Stomach (tissue), 8 donors: ENCODE measurements at regions not wholly inside any gene's neighbourhood (a gene's known extent, or its start where the extent isn't known, plus 50 kb on each side); places are given as distances from the start of the nearest gene placed in this dataset.

Experiments
- DNase-seq, 2 donors: peaks; one replicate each; pipeline versions ENCODE4 v3.0.0 to v3.0.0-alpha.2; 2013 to 2019
- H3K27ac ChIP-seq, 5 donors: fragments of 200-600 bp in 4 of 5; sonication (generic) in 4 of 5; one replicate each; pipeline ENCODE4 v1.5.1; 2013 to 2019; ENCODE audit warnings: mild to moderate bottlenecking in 1 of 5, moderate library complexity in 1 of 5
- H3K27me3 ChIP-seq, 3 donors: fragments of 200-600 bp; sonication (generic); one replicate each; pipeline ENCODE4 v1.5.1; 2017 to 2019; ENCODE audit warnings: mixed run types in 1 of 3
- H3K36me3 ChIP-seq, 4 donors: fragments of 200-600 bp; sonication (generic); 1 replicate in 3 of 4; 2 replicates in 1 of 4; pipeline ENCODE4 v1.5.1; 2016 to 2019
- H3K4me1 ChIP-seq, 4 donors: fragments of 200-600 bp; sonication (generic); one replicate each; pipeline ENCODE4 v1.5.1; 2016 to 2019
- H3K4me3 ChIP-seq, 4 donors: fragments of 200-600 bp; sonication (generic) in 3 of 4; one replicate each; pipeline ENCODE4 v1.5.1; 2016 to 2019; ENCODE audit warnings: mild to moderate bottlenecking in 1 of 4
- H3K9me3 ChIP-seq, 4 donors: fragments of 200-600 bp; sonication (generic); one replicate each; pipeline ENCODE4 v1.5.1; 2016 to 2019
- EP300 ChIP-seq: sonication (generic); formaldehyde crosslinking; IDR thresholded peaks from one replicate; pipeline ENCODE4 v1.6.1; 2017; ENCODE audit warnings: antibody characterized with exemption
- POLR2A ChIP-seq, 4 donors: fragments of 450-650 bp; IDR thresholded peaks; one replicate each; pipeline ENCODE4 v1.6.1; 2016; ENCODE audit warnings: antibody characterized with exemption in 4 of 4, control low read depth in 2 of 4, mild to moderate bottlenecking in 1 of 4, moderate library complexity in 1 of 4
- POLR2AphosphoS5 ChIP-seq, 3 donors: sonication (generic); formaldehyde crosslinking; IDR thresholded peaks; one replicate each; pipeline ENCODE4 v1.6.1; 2016; ENCODE audit warnings: antibody characterized with exemption in 3 of 3
- WGBS, 5 donors: extraction: QIAGEN DNeasy Blood & Tissue Kit in 3 of 5; methylation state at CpG; one replicate each; pipeline versions ENCODE4 v1.1.5 to v1.1.7; 2013 to 2018; 5-methylcytosine and 5-hydroxymethylcytosine counted together
- intact Hi-C: fragments of 100-400 bp; cut with DNase I; formaldehyde crosslinking; loops from one replicate; pipeline ENCODE4 v1.15.1; 2023; ENCODE audit warnings: low total_unique reads
- TF ChIP-seq, protein P1 (sequence below), 7 experiments: fragments of 450-650 bp in 4 of 7; fragments of 200-600 bp in 3 of 7; sonication (generic) in 3 of 7; IDR thresholded peaks; one replicate each; pipeline ENCODE4 v1.5.1; 2016 to 2019; ENCODE audit warnings: antibody characterized with exemption in 7 of 7, control low read depth in 2 of 7, mild to moderate bottlenecking in 1 of 7
- donor health status: healthy with polysubstance abuse.
- donor health status: Bipolar disorder and iron deficiency.
- donor health status: healthy.

GRCh38 chr16:55081622-55082590, 151.2 kb downstream of the IRX5 start:
- no peak for TF ChIP-seq POLR2AphosphoS5 (IDR thresholded peaks at IDR 0.05)
- TF ChIP-seq POLR2A (IDR thresholded peaks at IDR 0.05) = no peak
- TF ChIP-seq, protein P1, sequence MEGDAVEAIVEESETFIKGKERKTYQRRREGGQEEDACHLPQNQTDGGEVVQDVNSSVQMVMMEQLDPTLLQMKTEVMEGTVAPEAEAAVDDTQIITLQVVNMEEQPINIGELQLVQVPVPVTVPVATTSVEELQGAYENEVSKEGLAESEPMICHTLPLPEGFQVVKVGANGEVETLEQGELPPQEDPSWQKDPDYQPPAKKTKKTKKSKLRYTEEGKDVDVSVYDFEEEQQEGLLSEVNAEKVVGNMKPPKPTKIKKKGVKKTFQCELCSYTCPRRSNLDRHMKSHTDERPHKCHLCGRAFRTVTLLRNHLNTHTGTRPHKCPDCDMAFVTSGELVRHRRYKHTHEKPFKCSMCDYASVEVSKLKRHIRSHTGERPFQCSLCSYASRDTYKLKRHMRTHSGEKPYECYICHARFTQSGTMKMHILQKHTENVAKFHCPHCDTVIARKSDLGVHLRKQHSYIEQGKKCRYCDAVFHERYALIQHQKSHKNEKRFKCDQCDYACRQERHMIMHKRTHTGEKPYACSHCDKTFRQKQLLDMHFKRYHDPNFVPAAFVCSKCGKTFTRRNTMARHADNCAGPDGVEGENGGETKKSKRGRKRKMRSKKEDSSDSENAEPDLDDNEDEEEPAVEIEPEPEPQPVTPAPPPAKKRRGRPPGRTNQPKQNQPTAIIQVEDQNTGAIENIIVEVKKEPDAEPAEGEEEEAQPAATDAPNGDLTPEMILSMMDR (IDR thresholded peaks at IDR 0.05) = no peak
- no peak for TF ChIP-seq EP300
- H3K27ac ChIP-seq = no peak overlapping the region
- no peak overlapping the region for H3K4me3 ChIP-seq
- no peaks in the 10 kb centered on the region for H3K36me3 ChIP-seq
- no peaks in the 10 kb centered on the region for H3K27me3 ChIP-seq
- 62 to 72% (median 70%) methylated on average over 16 of the region's 16 CpGs for WGBS, 5 donors
- no peak for DNase-seq
- peaks cover 0 to 11% (median 5%) of the 10 kb centered on the region in 4 donors for H3K4me1 ChIP-seq
- no peaks in the 10 kb centered on the region for H3K9me3 ChIP-seq
- intact Hi-C loops = no loop called here

DNA sequence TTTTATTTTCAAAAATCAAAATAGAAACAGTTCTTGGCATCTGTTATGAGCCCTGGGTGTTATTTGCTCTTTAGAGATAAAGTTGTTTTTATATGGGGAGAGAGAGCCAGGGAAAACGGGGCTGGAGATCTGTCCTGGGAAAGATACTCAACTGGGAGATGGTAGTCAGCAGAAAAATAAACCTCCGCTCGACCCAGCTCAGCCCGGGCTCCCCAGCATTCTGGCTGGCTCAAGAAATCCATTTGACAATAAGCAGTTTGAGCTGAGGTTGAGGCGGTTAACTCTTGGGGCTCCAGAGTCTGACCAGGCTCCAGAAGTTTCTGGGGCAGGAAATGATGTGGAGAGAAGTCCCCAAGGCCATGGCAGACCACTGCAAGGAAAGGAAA, 151.9 kb downstream of the IRX5 start:
- TF ChIP-seq POLR2A (IDR thresholded peaks at IDR 0.05) = no peak
- TF ChIP-seq POLR2AphosphoS5 (IDR thresholded peaks at IDR 0.05) = no peak
- no peak for TF ChIP-seq EP300
- TF ChIP-seq, protein P1 (IDR thresholded peaks at IDR 0.05) = no peak
- no peak overlapping the region for H3K4me3 ChIP-seq
- intact Hi-C loops = no loop called here
- H3K4me1 ChIP-seq = peaks cover 0 to 11% (median 5%) of the 10 kb centered on the region in 4 donors
- no peak overlapping the region for H3K27ac ChIP-seq
- H3K27me3 ChIP-seq = no peaks in the 10 kb centered on the region
- no peaks in the 10 kb centered on the region for H3K9me3 ChIP-seq
- DNase-seq = no peak
- H3K36me3 ChIP-seq = no peaks in the 10 kb centered on the region
- WGBS, 5 donors = 24 to 45% (median 36%) methylated on average over 5 of the region's 5 CpGs

- H3K36me3 ChIP-seq = no peaks in the 10 kb centered on the region
- peaks cover 0 to 11% (median 5%) of the 10 kb centered on the region in 4 donors for H3K4me1 ChIP-seq
- H3K9me3 ChIP-seq = peaks cover 0 to 1% (median 0%) of the 10 kb centered on the region in 4 donors
- intact Hi-C loops = no loop called here
- no peak overlapping the region for H3K4me3 ChIP-seq
- TF ChIP-seq EP300 (no peak), POLR2A (IDR thresholded peaks at IDR 0.05) (no peak), POLR2AphosphoS5 (IDR thresholded peaks at IDR 0.05) (no peak)
- TF ChIP-seq, protein P1 (IDR thresholded peaks at IDR 0.05) = no peak
- no peaks in the 10 kb centered on the region for H3K27me3 ChIP-seq
- H3K27ac ChIP-seq = no peak overlapping the region
- DNase-seq = no peak
- 79 to 88% (median 84%) methylated on average over 5 of the region's 5 CpGs for WGBS, 5 donors
Measured at GRCh38 chr16:55083052-55083451, 152.4 kb downstream of the IRX5 start.

DNA sequence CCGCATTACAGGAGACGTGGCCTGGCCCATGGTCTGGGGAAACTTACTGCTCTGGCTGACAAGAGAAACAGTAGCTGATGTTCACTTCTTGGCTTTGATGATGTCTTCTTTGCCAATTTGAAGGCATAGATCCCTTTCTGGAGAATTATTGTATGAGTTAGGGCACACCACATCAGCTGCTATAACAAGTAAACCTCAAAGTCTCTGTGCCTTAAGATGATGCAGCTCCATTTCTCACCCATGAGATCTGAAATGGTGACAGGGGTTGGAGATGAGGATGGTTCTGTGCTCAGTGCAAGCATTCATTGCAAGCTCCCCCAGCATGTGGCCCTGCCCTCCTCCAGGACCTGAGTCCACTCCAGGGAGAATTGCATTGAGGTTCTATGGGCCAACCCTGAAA, 157.4 kb downstream of the IRX5 start:
- no peaks in the 10 kb centered on the region for H3K4me1 ChIP-seq
- no peak for DNase-seq
- H3K4me3 ChIP-seq = no peak overlapping the region
- intact Hi-C loops = no loop called here
- H3K27ac ChIP-seq = no peak overlapping the region
- peaks cover 0 to 9% (median 0%) of the 10 kb centered on the region in 3 donors for H3K27me3 ChIP-seq
- no peaks in the 10 kb centered on the region for H3K36me3 ChIP-seq
- WGBS, 5 donors = 94 to 100% (median 98%) methylated on average over 2 of the region's 2 CpGs
- H3K9me3 ChIP-seq = peaks cover 0 to 9% (median 0%) of the 10 kb centered on the region in 4 donors
- TF ChIP-seq, protein P1 (IDR thresholded peaks at IDR 0.05) = no peak
- TF ChIP-seq POLR2A (IDR thresholded peaks at IDR 0.05) (no peak), EP300 (no peak), POLR2AphosphoS5 (IDR thresholded peaks at IDR 0.05) (no peak)
